Astrocyte (in vitro differentiated cells and primary cell): ENCODE measurements at regions not wholly inside any gene's neighbourhood (a gene's known extent, or its start where the extent isn't known, plus 50 kb on each side); places are given as distances from the start of the nearest gene placed in this dataset.

Experiments
- CTCF ChIP-seq: IDR thresholded peaks from 2 replicates; pipeline ENCODE4 v1.5.1; 2011; ENCODE audit warnings: low read depth, mild to moderate bottlenecking, inconsistent platforms, low read length, moderate library complexity; ENCODE audit not compliant: insufficient read depth
- EZH2 ChIP-seq: IDR thresholded peaks from 2 replicates; pipeline ENCODE4 v1.6.1; 2012; ENCODE audit warnings: mild to moderate bottlenecking, low read length, inconsistent platforms; ENCODE audit not compliant: insufficient read depth

GRCh38 chr5:124803617-124804323 is 57.3 kb upstream of the ZNF608 start:
- TF ChIP-seq CTCF: no peak
- no peak for TF ChIP-seq EZH2
